HG02588 (cell line): ENCODE measurements at regions not wholly inside any gene's neighbourhood (a gene's known extent, or its start where the extent isn't known, plus 50 kb on each side); places are given as distances from the start of the nearest gene placed in this dataset.

Experiments
- ATAC-seq: cut with Tn5 transposase; IDR thresholded peaks from one replicate; pipeline ENCODE4 v1.9.1; 2021; ENCODE audit warnings: mild to moderate bottlenecking, moderate library complexity; ENCODE audit not compliant: unreplicated experiment

- ATAC-seq = no peak
Observed at GRCh38 chr2:118527571-118527970, 319.9 kb downstream of the EN1 start.

- no peak for ATAC-seq
Observed at GRCh38 chr2:118525346-118525745, 322.1 kb downstream of the EN1 start.

GRCh38 chr2:118524911-118525310 is 322.5 kb downstream of the EN1 start:
- no peak for ATAC-seq

GRCh38 chr2:118523761-118524160 is 323.7 kb downstream of the EN1 start:
- no peak for ATAC-seq

GRCh38 chr2:118521960-118522359 is 325.5 kb downstream of the EN1 start:
- ATAC-seq = no peak

- ATAC-seq = no peak
Observed at GRCh38 chr2:118521272-118521671, 326.2 kb downstream of the EN1 start.

- no peak for ATAC-seq
Observed at GRCh38 chr2:118520246-118520645, 327.2 kb downstream of the EN1 start.

GRCh38 chr2:118519511-118519910 is 327.9 kb downstream of the EN1 start:
- no peak for ATAC-seq

GRCh38 chr2:118510807-118511206 is 336.6 kb downstream of the EN1 start:
- no peak for ATAC-seq

GRCh38 chr2:118509319-118510004 is 338.0 kb downstream of the EN1 start:
- ATAC-seq = no peak

- no peak for ATAC-seq
Observed at GRCh38 chr2:118508282-118508681, 339.2 kb downstream of the EN1 start.

GRCh38 chr2:118505436-118505835 is 342.0 kb downstream of the EN1 start:
- ATAC-seq = no peak

GRCh38 chr2:118502106-118502505 is 345.3 kb downstream of the EN1 start:
- no peak for ATAC-seq

GRCh38 chr2:118498943-118499342 is 348.5 kb downstream of the EN1 start:
- no peak for ATAC-seq

GRCh38 chr2:118496870-118497611 is 350.4 kb downstream of the EN1 start:
- no peak for ATAC-seq

GRCh38 chr2:118496467-118496866 is 351.0 kb downstream of the EN1 start:
- ATAC-seq = no peak

GRCh38 chr2:118495290-118495689 is 352.2 kb downstream of the EN1 start:
- no peak for ATAC-seq

GRCh38 chr2:118493213-118493612 is 354.2 kb downstream of the EN1 start:
- no peak for ATAC-seq

- ATAC-seq = no peak
Observed at GRCh38 chr2:118492335-118492734, 355.1 kb downstream of the EN1 start.

GRCh38 chr2:118490330-118490729 is 357.1 kb downstream of the EN1 start:
- no peak for ATAC-seq

- no peak for ATAC-seq
Observed at GRCh38 chr2:118489712-118490299, 357.6 kb downstream of the EN1 start.

- ATAC-seq = no peak
Observed at GRCh38 chr2:118481299-118481698, 366.1 kb downstream of the EN1 start.
